GM19238 (cell line): ENCODE measurements at regions not wholly inside any gene's neighbourhood (a gene's known extent, or its start where the extent isn't known, plus 50 kb on each side); places are given as distances from the start of the nearest gene placed in this dataset.
A peak's percentile ranks its signal among the peaks of the same experiment; 100 is the strongest.

Experiments
- DNase-seq: peaks from one replicate; pipeline ENCODE4 v3.0.0; 2011; ENCODE audit warnings: low spot score; ENCODE audit not compliant: insufficient read length

DNA sequence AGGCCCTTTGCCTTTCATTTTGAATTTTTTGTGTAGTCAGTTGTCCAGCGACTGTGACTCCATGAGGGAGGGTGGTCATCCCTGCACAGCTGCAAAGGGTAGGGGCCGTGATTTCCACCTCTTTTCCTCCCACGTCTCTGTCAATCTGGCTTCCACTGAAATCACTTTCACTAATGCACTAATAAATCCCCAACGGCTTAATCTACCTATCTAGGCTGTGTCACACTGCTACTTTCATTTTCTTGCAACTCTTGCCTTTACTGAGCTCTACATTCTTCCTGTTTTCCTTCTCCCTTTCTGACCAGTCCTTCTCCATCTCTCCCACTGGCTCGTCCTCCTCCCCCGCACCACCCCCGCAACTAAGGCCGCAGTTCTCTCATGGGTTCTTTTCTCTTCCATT, 212.3 kb upstream of the FOXN3 start:
- no peak for DNase-seq

DNA sequence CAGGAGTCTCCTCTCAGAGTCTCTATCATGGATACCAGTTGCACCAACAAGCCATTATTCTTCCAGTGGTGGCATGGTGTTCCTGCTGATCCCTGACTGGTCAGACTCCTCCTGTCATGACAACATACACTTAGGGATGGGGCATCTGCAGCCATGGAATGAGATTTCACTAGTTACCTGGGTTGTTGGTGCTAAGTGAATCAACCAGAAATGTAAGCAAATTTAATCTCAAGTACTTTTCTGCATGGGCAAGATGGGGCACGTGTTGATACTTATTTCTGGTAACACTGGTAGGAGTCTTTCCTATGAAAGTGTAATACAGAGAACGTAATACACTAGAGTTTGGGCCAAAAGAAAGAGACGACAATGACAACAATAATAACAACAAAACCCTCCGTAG, 211.5 kb upstream of the FOXN3 start:
- DNase-seq = no peak

DNA sequence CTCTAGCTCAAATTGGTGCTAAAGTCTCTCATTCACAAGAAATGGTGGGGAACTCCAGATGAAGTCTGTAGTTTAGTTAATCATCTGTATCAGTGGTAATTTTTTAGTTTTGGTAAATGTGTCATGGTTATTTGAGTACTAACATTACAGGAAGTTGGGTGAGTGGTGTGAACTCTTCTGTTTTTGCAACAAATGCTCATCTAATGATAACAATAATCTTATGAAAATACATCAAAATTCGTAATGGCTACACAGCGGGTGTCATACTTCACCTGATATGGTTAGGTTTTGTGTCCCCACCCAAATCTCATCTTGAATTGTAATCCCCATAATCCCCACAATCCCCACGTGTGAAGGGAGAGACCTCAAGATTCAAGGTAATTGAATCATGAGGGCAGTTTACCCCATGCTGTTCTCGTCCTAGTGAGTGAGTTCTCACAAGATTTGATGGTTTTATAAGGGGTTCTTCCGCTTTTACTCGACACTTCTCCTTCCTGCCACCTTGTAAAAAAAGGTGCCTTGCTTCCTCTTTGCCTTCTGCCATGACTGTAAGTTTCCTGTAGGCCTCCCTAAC, 209.3 kb upstream of the FOXN3 start:
- DNase-seq = no peak

DNA sequence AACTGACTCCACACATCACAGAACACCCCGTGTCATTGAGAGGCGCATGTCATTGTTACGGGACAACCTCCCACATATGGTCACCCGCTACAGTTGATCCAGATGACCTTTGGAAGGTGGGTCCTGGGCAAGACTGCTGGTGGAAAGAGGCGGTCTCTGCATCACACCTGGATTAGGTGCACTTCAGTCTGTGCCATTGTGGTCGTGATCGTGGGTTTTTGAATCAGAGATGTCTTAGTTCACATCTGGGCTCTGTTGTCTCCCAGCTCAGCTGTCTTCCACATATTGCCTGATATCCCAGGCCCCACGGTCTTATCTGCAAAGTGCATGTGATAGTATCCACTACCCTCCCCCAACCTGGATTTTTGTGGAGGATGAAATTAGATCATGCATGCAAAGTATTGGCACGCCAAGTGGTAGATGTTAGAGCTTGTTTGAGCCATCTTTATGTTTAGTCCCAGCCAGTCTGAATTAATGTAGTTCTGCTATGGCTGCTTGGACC, 208.7 kb upstream of the FOXN3 start:
- DNase-seq = no peak

DNA sequence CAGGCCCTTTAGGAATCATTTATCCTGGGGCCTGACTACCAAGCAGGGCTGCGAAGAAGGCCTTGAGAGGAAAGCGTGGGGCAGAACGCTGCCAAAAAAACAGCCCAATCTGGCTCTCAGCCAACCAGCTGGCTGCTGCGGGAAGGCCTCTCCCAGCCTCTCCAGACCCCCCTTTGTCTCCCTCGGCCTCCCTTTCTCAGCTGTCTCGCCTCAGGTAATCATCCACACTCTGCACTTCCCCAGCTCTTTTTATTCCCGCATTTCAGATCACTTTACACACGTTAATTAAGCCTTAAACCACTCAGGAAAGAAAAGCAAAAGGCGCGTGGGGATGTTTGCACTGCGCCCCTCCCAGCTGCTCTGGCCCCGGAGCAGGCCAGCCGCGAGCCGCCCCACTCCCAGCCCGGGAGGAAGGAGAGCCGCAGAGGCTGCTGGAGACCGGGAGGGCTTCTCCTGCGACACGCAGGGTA, 208.2 kb upstream of the FOXN3 start:
- DNase-seq = no peak

DNA sequence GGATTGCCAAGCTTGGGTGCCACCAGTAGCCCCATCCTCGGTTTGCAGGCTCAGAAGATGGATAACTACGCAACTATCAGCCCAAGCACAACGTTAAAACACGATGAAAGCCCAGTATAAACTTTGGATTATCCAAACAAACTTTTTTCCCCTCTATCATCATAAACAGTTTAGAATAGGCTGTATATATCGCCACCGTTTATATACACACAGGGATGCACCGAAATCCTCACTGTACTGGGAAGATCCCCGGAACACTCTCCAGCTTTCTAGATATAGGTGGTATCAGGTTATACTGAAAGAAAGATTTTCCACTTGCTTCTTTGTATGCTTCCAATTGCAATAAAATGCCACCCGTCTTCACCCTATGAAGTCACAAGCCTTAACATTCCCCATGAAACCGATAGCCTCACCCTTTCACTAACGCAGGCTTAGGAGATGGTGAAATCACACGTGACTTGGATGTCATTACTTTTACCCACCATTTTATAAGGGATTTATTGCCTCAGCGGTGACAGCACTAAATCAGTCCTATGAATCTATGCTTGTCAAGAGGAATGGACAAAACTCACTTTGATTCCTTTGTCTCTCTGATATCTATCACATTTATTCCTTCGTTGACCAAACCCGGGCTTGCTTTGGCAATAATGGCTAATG, 207.6 kb upstream of the FOXN3 start:
- DNase-seq = no peak

DNA sequence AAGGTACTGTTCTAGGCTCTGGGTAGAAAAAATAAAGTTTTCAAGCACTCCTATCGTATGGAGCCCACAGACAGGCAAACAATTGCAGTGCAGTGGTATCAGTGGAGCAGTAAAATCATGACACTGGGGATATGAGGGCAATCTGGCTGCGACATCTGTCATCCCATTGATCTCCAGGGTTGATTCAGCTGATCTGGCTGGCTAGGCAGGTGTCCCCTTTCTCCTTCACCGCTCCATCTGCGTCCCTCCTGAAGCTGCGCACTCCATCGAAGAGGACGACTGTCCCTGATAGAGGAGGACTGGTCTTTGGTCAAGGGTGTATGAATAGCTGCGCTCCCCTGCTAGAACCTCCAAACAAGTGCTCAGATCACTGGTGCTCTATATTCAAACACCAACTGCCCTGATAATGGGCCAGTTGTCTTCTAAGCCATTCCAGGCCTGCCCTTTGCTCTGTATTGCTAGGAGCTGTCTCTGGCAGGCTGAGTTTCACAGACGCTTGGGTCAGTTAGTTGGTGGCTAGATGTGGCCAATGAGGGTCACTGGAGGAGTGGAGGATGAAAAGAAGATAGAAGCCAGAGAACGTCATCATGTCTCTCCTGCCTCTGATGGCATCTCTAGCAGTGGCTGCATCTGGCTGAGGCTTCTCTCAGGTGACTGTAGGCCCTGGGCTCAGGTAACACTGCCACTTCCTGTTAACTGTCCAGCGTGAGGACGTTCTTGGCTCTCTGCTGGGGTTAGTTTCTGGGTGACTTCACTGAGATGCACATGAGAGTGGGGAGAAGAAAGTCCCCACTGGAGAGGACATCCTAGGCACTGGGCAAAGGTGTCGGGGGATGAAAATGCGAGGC, 205.0 kb upstream of the FOXN3 start:
- DNase-seq = no peak

DNA sequence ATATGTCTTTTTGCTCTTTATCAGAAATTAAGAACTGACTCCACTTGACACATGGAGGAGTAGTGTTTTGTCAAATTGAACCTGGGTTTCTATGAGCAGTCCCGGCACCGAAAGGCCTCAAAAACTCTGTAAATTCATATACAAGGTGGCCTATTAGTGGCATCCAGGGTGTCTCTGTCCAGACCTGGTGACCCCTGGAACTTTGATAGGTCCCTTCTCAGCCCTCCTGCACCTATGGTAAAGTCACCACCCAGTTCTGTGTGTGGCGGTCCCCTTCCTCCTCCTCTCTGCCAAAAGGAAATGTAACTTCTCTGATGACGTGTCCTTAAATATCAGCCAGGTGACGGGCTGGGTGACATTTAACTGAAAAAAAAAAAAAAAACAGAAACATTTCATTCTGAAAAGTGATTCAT, 204.0 kb upstream of the FOXN3 start:
- no peak for DNase-seq

DNA sequence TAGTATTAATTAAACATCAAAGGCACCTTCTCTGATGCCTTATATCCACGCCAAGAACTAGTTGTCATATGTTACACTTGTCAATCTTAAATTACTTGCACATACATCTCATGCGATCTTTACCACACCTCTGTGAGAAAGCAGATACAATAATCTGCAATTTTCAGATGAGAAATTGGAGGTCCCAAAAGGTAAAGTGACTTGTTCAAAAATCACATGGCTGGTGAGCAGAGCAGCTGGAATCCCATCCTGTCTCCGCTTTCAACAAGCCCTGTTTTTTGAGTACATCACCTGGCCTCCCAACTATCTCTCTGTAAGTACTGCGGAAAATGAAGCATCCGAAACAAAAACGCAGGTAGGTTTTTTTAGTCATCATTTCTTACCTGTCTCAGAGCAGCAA, 203.4 kb upstream of the FOXN3 start:
- no peak for DNase-seq

DNA sequence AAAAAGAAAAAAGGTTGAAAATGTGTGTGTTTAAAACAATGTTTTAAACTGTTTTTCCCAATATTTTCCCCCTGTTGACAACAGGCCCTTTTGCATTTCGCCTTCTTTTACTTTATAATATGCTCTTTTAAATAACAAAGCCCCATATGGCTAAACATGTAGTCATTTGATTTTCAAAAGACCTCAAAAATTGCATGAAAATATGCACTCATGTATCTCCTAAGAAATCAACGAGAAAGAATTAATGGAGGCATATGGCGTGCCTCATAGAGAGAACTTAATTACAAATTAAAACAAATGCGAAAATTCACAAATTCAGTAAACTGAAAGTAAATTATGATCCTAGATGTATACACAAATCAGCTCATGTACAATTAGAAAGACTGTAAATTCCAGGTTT, 202.6 kb upstream of the FOXN3 start:
- DNase-seq = no peak

DNA sequence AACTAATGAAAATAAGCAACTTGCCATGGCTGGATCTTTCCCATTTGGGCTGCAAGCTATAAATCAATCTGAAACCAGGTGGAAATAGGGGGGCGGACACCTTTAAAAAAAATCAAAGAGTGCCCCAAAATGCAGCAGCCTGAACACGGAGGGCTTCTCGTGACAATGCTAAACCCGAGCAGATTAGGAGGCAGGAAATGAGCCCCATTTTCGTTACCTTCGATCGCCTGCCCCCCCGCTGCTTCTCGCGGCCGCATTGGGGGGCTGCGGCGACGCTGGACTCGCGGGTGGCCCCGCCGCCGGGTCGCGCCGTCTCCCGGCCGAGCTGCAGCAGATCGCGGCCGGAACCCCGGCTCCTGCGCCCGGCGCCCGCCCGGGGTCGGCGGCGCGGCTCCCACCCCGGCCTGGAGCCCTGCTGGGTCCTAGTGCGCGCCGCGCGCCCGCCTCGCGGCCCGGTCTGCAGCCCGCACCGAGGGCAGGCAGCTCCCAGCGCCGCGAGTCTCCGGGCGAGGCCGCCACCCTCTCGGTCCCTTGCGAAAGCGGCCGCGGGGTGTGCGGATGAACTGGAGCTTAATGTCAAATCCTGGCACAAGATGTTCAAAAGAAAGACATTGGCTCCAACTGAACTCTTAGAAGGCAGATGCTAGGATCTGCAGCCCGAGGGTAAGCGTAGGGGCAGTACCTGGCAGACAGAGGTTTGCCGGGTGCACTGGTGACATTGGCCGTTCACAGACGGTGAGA, 201.9 kb upstream of the FOXN3 start:
- DNase-seq = peak; percentile 72

DNA sequence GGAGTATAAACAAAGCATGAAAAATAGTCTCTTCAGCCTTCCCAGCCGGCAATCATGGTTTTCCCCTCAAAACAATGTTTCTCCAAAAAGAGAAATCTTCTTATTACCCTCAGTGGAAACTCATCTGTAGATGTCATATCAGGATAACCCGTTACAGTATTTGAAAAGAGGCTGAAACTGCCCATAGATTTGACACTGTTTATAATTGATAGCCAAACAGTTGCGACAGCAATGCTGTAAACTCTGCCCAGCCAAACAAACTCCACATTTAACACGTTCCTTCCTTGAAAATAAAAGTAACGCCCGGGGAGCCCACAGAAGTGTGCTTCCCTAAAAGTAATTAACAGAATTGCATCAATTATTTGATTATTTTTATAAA, 201.3 kb upstream of the FOXN3 start:
- no peak for DNase-seq

DNA sequence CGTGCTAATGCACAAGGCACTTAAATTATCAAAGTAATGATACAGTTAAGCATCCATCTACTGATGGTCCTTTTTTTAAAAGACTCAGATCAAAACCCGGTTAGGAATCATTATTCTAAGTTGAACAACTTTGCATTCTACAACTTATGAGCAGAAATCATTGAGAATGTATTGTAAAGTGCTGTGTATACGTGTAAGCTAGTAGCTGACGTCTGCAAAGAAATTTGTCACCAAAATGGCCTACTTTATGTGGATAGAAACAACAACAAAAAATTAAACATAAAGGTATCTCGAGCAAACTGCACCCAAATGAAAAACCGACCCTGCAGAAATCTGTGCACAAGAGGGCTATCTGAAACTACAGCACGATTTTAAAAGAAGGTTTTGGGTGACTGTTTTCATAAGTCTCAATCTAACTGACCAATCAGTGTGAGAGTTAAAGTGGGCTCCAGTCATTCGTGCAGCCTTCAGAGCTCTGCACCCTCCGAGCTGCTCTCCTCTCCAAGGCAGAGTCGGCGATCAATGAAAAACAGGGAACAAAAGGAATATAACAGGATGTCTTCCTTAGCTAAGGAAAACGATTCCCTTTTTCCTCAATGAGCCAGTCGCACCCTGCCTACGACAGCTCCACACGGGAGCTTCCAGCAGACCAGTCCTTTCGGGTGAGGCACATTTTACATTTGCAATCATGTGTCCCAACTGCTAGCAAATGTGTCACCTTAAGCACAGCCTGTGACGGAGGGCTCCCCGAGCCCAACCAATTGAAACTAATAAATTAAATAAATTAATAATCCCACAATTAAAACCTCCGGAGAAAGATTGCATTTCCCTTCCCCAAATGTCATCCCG, 200.7 kb upstream of the FOXN3 start:
- peak; percentile 23 for DNase-seq

DNA sequence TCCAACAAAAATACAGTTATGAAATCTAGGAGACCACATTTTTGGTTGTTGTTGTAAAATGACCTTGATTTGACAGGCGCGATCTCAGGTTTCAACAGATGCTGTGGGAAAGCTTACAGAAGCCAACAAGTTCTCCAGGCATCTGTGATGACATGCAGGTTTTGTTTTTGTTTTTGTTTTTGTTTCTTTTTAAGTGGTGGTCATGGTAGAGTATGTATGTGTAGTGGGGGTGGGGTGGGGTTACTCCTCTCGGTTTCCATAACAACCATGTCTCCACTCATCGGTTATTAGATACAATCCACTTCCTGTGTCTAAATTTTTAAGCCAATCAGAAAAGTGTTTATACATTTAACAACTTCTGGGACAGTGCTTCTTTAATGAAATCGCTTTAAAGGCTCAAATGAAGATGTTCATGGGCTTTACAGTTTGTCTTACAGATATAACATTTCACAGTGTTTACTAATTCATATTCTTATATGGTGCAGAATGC, 199.9 kb upstream of the FOXN3 start:
- peak; percentile 58 for DNase-seq

DNA sequence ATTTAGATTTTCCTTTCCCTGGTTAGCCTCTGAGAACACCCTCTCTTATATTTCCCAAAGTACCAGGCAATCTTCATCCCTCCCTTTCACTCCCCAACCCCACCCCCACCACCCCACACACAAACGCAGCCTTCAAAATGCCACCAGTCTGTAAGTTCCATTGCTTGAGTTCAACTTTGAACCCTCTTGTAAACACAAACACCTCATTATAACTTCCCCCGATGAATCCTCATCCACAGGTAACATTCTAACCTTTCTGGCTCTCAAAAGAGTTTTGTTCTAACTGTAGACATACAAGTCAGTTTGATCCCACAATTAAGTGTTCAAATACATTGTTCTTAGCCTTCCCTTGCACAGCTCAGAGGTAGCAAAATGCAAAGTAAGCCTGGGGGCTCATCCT, 199.4 kb upstream of the FOXN3 start:
- no peak for DNase-seq

DNA sequence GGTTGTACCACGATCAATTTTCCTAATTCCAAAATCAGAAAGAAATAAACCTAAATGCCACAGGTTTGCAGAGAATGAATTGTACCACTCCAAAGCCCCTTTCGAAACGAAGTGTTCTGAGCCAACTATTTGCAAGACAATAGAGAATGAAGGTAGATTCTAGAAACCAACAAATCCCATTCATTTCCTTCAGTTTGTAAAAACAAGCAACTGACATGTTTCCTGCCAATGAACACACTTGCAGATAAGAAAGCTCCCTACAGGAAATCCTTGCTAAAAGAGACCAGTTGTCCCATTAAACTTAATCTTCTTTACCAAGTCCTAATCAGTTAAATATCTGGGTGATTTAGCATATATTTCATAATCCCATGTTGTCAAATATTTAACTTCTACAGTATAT, 198.4 kb upstream of the FOXN3 start:
- DNase-seq = no peak

DNA sequence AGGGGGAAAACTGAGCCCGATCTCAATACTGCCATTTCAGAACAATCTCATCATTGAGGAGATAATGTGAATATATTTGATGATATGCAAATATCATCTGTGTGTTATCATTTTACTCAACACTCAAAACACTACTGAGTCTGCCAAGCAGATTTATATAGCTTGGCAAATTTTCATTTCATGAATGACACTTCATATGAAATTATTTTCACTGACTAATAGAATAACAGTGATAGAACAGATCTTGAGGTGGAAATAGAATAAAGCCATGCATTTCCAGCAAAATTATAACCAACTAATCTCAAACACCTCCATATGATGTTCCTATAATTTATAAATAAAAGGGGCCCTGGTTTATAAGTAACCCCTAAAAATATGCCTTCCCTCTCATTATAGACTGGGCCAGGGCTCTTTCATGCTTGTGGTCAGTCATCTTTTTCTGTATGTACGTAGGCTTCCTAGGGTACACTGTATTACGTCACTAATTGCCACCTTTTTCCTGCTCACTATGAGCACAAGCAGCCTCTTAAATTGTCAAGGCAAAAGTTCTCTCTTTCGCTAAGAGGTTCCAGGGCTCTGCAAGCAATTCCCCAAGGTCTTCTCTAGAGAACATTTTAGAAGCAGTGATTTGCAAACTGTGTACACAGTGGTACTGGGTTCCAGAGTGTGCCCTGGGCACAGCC, 197.1 kb upstream of the FOXN3 start:
- DNase-seq = no peak

DNA sequence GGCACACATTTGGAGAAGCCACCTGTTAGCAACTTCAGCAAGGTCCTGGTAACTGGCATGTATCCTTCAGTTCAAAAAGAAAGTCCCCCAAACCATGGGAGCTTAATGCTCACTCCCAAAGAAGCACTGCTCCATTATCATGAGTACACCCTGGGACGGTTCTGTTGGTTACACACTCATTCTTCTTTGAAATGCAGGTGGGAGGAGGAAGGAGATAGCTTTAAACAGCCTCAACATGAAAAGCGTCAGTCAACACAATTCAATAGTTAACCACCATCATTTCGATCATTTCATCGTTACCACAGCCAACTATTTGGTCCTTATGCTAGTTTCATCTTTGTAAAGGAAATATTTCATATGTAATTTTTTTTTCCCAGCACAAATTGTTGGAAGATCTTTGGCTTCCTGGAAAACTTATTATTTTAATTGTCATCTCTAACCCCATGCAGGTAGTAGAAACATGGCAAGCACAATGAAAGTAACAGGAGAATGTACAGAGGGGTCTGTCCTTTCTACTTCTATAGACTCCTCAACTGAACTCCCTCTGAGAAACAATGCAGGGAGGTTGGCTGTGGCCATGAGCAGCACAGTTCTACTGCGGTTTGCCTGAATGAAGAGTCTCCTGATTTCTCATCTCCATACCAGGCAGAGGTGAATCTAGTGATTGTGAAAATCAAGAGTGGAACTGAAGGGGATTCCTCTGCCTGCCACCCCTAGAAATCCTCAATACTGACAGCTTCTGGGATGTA, 196.4 kb upstream of the FOXN3 start:
- no peak for DNase-seq

DNA sequence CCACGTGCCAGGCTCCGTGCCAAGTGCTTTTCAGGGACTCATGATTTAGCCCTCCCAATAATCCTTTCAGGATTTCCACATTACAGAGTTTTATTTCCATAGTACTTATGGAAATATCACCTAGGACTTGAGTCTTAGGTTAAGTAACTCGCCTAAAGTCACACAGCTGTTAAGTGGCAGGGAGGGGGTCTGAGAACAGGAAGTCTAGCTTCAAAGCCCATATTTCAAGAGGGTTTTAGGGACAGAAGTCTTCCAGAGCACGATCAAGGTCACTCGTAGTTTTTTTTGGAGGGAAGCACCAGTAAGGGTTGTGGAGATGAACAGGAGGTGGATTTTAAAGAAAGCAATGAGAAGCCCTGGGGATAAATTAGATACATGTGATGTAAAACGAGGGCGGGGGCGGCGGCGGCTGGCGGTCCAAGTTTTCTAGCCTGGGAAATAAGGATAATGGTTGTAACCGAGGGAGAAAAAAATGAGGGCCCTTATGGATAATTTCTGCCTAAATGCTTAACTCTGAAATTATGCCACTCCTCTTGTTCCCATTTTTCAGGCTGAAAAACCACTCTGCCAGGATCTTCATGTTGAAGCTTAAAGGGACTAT, 192.6 kb upstream of the FOXN3 start:
- DNase-seq = no peak
